Stimulated activated naive CD4-positive, alpha-beta T cell (primary cell): ENCODE measurements at regions not wholly inside any gene's neighbourhood (a gene's known extent, or its start where the extent isn't known, plus 50 kb on each side); places are given as distances from the start of the nearest gene placed in this dataset.

ENCODE experiments used
- DNase-seq, 6 experiments: peaks; one replicate each; lab custom pipeline; 2025; lab: John Stamatoyannopoulos, UW

- DNase-seq, result no peak
Observed at GRCh38 chr6:139436957-139437348, 62.5 kb upstream of the CITED2 start.

GRCh38 chr6:139436200-139436956 lies 61.9 kb upstream of the CITED2 start:
- DNase-seq, result no peak

GRCh38 chr6:139433631-139434419 lies 59.4 kb upstream of the CITED2 start:
- no peak for DNase-seq

GRCh38 chr6:139431602-139431956 lies 57.1 kb upstream of the CITED2 start:
- no peak for DNase-seq

- no peak for DNase-seq
Observed at GRCh38 chr6:139430899-139431601, 56.6 kb upstream of the CITED2 start.

- DNase-seq, result no peak
Observed at GRCh38 chr6:139429580-139430145, 55.2 kb upstream of the CITED2 start.

- DNase-seq, result no peak
Observed at GRCh38 chr6:139427199-139427598, 52.8 kb upstream of the CITED2 start.

- no peak for DNase-seq
Observed at GRCh38 chr6:139426795-139427194, 52.3 kb upstream of the CITED2 start.

- DNase-seq, result no peak
Observed at GRCh38 chr6:139425780-139426179, 51.3 kb upstream of the CITED2 start.

- no peak for DNase-seq
Observed at GRCh38 chr6:139423971-139424667, 49.7 kb upstream of the CITED2 start.
